Ovary (tissue), 3 donors: ENCODE measurements at regions not wholly inside any gene's neighbourhood (a gene's known extent, or its start where the extent isn't known, plus 50 kb on each side); places are given as distances from the start of the nearest gene placed in this dataset.

Source experiments
- POLR2A ChIP-seq: fragments of 450-650 bp; IDR thresholded peaks from one replicate; pipeline ENCODE4 v1.6.1; 2017; ENCODE audit warnings: antibody characterized with exemption, mild to moderate bottlenecking, moderate library complexity
- TF ChIP-seq, protein P1 (sequence below), 3 donors: fragments of 450-650 bp in 2 of 3; fragments of 200-600 bp in 1 of 3; IDR thresholded peaks; one replicate each; pipeline versions ENCODE4 v1.5.1 to v1.8.0; 2016 to 2022; ENCODE audit warnings: antibody characterized with exemption in 3 of 3, mild to moderate bottlenecking in 1 of 3
- donor health status: DM: no; HTN: no; CAD: no.

DNA sequence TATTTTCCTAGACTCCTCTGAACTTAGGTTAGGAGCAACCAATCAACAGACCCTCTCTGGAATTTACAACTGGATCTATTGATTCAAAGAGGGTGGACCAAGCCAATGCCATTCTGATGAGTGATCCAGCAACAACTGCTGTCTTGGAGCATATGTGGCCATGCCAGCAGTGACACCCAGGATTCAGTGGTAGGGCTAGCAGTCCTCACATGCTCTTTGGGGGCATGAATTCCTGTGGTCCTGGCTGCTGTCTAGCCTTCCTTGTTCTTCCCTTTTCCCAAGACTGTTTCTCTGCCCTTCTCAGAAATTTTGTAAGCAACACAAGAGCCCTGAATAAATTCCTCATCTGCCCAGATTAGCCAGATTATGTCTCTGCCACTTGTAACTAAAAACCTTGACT, 61.5 kb upstream of the GATB start:
- no peak for TF ChIP-seq POLR2A
- TF ChIP-seq, protein P1, sequence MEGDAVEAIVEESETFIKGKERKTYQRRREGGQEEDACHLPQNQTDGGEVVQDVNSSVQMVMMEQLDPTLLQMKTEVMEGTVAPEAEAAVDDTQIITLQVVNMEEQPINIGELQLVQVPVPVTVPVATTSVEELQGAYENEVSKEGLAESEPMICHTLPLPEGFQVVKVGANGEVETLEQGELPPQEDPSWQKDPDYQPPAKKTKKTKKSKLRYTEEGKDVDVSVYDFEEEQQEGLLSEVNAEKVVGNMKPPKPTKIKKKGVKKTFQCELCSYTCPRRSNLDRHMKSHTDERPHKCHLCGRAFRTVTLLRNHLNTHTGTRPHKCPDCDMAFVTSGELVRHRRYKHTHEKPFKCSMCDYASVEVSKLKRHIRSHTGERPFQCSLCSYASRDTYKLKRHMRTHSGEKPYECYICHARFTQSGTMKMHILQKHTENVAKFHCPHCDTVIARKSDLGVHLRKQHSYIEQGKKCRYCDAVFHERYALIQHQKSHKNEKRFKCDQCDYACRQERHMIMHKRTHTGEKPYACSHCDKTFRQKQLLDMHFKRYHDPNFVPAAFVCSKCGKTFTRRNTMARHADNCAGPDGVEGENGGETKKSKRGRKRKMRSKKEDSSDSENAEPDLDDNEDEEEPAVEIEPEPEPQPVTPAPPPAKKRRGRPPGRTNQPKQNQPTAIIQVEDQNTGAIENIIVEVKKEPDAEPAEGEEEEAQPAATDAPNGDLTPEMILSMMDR (IDR thresholded peaks at IDR 0.05), result no peak
